Keratinocyte (primary cell): ENCODE measurements at regions not wholly inside any gene's neighbourhood (a gene's known extent, or its start where the extent isn't known, plus 50 kb on each side); places are given as distances from the start of the nearest gene placed in this dataset.

Source experiments
- EZH2 ChIP-seq: IDR thresholded peaks from one replicate; pipeline ENCODE4 v1.6.1; 2012; ENCODE audit warnings: inconsistent platforms, mild to moderate bottlenecking, low read length, moderate library complexity
- TF ChIP-seq, protein P1 (sequence below), 3 experiments: IDR thresholded peaks in 1 of 3; conservative IDR thresholded peaks in 1 of 3; optimal IDR thresholded peaks in 1 of 3; 2 replicates in 2 of 3; 3 replicates in 1 of 3; pipeline versions ENCODE3 to v1.5.1; 2011; ENCODE audit warnings: low read length in 3 of 3, mild to moderate bottlenecking in 3 of 3, moderate library complexity in 2 of 3, control low read depth in 1 of 3, inconsistent platforms in 1 of 3; ENCODE audit not compliant: insufficient read depth in 2 of 3; ENCODE audit errors: extremely low read depth in 1 of 3

DNA sequence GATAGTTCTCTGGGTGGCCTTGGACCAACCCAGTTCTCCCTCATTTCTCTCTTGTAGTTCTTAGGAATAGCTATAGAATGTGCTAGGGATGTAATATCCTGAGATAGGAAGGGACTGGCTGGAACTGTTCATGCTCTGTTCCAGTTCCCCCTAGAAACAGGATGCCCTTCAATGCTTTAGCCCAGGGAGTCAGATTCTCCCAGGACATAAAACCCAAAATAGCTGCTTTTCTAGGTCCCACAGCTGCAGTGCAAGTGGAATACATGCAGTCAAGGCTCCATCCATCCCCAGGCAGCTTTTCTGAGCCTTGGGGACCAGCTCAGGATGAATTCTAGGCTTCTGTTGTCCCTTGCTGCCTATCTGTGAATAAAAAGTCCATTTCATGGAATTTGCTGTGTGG lies 257.3 kb upstream of the CTAGE1 start:
- TF ChIP-seq, protein P1, sequence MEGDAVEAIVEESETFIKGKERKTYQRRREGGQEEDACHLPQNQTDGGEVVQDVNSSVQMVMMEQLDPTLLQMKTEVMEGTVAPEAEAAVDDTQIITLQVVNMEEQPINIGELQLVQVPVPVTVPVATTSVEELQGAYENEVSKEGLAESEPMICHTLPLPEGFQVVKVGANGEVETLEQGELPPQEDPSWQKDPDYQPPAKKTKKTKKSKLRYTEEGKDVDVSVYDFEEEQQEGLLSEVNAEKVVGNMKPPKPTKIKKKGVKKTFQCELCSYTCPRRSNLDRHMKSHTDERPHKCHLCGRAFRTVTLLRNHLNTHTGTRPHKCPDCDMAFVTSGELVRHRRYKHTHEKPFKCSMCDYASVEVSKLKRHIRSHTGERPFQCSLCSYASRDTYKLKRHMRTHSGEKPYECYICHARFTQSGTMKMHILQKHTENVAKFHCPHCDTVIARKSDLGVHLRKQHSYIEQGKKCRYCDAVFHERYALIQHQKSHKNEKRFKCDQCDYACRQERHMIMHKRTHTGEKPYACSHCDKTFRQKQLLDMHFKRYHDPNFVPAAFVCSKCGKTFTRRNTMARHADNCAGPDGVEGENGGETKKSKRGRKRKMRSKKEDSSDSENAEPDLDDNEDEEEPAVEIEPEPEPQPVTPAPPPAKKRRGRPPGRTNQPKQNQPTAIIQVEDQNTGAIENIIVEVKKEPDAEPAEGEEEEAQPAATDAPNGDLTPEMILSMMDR (optimal IDR thresholded peaks at IDR 0.05 in 1 of 3, IDR thresholded peaks at IDR 0.05 in 1 of 3, conservative IDR thresholded peaks at IDR 0.05 in 1 of 3; ENCODE audit: extremely low read depth in 1 of 3, insufficient read depth in 2 of 3, low read length in 3 of 3) = no peak
- TF ChIP-seq EZH2 = no peak
